ENCODE measurements at regions not wholly inside any gene's neighbourhood (a gene's known extent, or its start where the extent isn't known, plus 50 kb on each side); places are given as distances from the start of the nearest gene placed in this dataset.
"Not testable (repeated sequence)": the region's sequence is repeated elsewhere in the genome, so short reads cannot be mapped to it uniquely, and the experiment has no call there.

DNA sequence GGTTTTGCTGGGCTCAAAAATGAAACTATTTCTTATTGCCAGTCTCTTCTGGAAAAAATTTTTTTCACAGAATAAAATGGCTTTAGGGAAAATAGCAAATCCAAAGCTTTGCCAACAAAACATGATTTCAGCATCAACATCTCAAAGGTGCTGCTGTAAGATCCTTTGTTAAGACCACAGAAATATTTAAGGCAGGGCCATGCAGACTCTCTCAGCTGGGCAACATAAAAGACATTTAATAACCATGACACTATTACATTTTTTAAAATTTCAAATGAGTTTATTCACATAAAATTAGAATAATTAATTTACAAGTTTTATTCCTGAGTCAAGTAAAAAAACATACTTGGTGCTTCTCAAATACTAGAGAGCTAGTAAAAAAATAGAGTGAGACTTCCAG is 527.1 kb upstream of the DPPA4 start:
- TF ChIP-seq, protein P1, sequence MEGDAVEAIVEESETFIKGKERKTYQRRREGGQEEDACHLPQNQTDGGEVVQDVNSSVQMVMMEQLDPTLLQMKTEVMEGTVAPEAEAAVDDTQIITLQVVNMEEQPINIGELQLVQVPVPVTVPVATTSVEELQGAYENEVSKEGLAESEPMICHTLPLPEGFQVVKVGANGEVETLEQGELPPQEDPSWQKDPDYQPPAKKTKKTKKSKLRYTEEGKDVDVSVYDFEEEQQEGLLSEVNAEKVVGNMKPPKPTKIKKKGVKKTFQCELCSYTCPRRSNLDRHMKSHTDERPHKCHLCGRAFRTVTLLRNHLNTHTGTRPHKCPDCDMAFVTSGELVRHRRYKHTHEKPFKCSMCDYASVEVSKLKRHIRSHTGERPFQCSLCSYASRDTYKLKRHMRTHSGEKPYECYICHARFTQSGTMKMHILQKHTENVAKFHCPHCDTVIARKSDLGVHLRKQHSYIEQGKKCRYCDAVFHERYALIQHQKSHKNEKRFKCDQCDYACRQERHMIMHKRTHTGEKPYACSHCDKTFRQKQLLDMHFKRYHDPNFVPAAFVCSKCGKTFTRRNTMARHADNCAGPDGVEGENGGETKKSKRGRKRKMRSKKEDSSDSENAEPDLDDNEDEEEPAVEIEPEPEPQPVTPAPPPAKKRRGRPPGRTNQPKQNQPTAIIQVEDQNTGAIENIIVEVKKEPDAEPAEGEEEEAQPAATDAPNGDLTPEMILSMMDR (IDR thresholded peaks at IDR 0.05): no peak
- Histone ChIP-seq H3K27ac (no peak overlapping the region), H3K4me3 (no peak overlapping the region)
- no peak for DNase-seq (ENCODE audit: low spot score)

DNA sequence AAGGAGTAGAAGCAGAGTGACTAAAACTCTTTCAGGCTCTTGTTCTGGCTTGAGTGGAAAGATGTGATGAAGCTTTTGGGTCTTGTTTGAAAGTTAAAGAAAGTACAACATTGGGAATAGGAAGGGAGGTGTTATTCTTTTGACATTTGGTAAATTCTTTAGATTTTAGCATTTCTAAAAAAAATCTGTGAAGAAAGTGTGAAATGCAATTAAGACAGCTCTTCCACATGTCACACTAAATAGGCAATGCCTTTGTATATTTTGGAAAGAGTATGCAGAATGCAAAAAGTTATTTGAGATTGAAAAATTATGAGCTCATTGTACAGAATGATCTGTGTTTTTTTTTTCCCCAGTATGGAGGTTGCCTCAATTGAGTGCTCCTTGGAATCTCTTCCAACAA is 532.2 kb upstream of the DPPA4 start:
- DNase-seq (ENCODE audit: low spot score): no peak
- TF ChIP-seq, protein P1 (IDR thresholded peaks at IDR 0.05): no peak
- H3K4me3 ChIP-seq: no peak overlapping the region
- H3K27ac ChIP-seq: no peak overlapping the region

DNA sequence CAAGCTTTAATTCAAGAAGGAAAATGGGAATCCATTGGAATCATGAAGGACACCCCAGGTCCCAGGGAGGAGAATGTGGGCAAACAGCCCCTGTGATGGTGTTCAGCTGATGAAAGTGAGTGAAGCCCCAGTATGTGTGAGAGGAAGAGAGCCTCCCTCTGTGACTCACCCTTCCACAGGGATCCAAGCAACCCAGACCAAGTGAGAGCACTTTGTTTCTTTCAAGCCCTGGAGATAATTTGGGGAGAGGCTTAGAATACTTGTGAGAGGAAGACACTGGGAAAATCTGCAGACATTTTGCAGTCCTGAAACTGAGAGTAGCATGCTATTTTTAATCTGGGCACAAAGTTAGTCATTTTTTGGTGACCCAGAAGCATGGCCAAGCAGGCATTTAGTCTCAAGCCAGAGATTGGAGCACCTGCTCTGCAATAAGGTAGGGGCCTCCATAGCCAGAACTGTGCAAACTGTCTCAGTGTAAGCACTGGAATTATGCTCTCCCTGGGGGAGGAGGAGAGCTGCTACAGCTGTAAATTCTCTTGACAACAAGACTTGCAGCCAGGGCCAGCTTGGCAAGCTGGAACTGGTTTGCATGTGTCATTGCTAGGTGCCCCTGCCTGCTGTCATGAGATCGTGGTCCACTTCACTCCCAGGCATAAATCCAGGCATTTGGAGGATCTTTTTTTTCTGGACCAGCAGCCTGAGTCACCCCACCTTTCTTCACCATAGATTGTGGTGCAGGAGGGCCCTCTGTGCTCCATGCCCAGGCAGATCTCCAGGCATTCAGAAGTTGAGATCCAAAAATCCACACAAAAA is 537.8 kb upstream of the DPPA4 start:
- TF ChIP-seq, protein P1 (IDR thresholded peaks at IDR 0.05): no peak
- no peak overlapping the region for H3K4me3 ChIP-seq
- DNase-seq (ENCODE audit: low spot score): no peak
- H3K27ac ChIP-seq: no peak overlapping the region

DNA sequence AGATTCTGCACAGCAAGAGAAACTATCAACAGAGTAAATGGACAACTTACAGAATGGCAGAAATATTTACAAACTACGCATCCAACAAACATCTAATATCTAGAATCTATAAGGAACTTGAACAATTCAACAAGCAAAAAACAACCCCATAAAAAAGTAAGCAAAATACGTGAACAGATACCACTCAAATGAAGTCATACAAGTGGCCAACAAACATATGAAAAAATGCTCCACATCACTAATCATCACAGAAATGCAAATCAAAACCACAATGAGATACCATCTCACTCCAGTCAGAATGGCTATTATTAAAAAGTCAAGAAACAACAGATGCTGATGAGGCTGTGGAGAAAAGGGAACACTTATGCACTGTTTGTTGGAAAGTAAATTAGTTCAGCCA is 540.3 kb upstream of the DPPA4 start:
- not testable (repeated sequence) for DNase-seq (ENCODE audit: low spot score); H3K27ac ChIP-seq; H3K4me3 ChIP-seq

DNA sequence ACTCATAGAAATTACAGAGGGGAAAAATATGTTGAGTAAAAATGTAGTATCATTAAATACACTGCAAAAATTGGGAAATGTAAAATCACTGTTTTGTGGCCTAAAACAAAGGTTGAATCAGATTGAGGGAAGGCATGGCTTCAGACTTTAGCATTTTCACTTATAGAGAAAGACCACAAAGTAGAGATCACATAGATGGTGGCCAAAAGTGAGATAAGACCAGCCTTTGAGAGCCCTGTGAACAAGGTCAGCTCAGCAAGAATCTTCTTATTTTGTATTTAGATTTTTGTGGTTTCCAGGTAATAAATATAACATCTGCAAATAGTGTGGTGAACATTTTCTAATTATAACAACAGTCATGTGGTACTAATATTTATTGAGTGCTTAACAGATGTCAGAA is 544.8 kb upstream of the DPPA4 start:
- H3K27ac ChIP-seq: no peak overlapping the region
- DNase-seq (ENCODE audit: low spot score): no peak
- TF ChIP-seq, protein P1 (IDR thresholded peaks at IDR 0.05): no peak

DNA sequence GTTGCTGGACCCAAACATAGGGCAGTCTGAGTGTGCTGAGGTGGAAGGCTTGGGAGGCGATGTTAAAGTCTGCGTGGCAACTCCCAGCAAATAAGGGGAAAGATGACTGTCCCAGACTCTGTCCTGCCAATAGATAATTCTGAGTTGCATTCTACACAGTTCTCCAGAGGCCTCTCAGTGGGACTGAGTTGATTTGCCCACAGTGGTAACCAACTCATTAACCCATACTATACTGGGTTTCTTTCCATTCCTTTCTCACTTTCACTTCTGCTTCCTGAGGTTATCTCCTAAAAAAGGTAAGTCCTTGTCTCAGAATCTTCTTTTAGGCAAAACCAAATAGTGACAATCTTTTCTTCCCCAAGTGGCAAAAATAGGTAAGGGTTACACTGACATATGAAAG is 549.9 kb upstream of the DPPA4 start:
- DNase-seq (ENCODE audit: low spot score): no peak
- Histone ChIP-seq H3K4me3 (no peak overlapping the region), H3K27ac (no peak overlapping the region)
- TF ChIP-seq, protein P1 (IDR thresholded peaks at IDR 0.05): no peak

More for the DNA sequence above, 544.8 kb upstream of the DPPA4 start:
- H3K4me3 ChIP-seq: no peak overlapping the region

DNA sequence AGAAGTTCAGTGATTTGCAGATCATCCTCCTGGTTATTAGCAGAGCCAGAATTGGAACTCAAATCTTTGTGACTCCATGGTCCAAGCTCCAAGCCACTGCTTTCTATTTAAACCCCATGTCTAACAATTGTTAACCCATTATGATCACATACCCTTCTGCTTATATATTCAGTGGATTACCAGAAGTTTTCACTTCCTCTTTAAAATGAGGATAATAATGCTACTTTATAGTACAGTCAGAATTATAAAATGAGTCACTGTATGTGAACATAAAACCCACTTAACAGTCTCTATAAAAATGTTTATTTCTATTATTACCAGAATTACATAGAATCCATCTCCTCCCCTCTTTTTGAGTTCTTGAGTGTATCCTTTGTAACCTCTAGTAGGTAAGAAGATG is 550.7 kb upstream of the DPPA4 start:
- no peak for DNase-seq (ENCODE audit: low spot score)
- H3K4me3 ChIP-seq: no peak overlapping the region
- H3K27ac ChIP-seq: no peak overlapping the region
- TF ChIP-seq, protein P1 (IDR thresholded peaks at IDR 0.05): no peak
